H9 (cell line): ENCODE measurements at regions not wholly inside any gene's neighbourhood (a gene's known extent, or its start where the extent isn't known, plus 50 kb on each side); places are given as distances from the start of the nearest gene placed in this dataset.

Experiments
- DNase-seq: peaks from one replicate; pipeline ENCODE4 v3.0.0-alpha.2; 2017
- H2AFZ ChIP-seq: one replicate; pipeline ENCODE4 v1.6.1; 2013; ENCODE audit warnings: mild to moderate bottlenecking, low read length, control low read depth, moderate library complexity
- H2AK5ac ChIP-seq: 2 replicates; pipeline ENCODE4 v1.6.1; 2013; ENCODE audit warnings: low read length, control low read depth, mixed read lengths; ENCODE audit not compliant: insufficient read length
- H2BK120ac ChIP-seq: one replicate; pipeline ENCODE4 v1.6.1; 2013; ENCODE audit warnings: low read depth, mild to moderate bottlenecking, low read length, control low read depth, inconsistent platforms; ENCODE audit not compliant: poor library complexity, severe bottlenecking
- H2BK12ac ChIP-seq: 2 replicates; pipeline ENCODE4 v1.6.1; 2013; ENCODE audit warnings: low read length, control low read depth, mixed read lengths, low read depth; ENCODE audit not compliant: insufficient read length
- H2BK15ac ChIP-seq: 2 replicates; pipeline ENCODE4 v1.6.1; 2013; ENCODE audit warnings: low read depth, low read length, control low read depth
- H2BK20ac ChIP-seq: one replicate; pipeline ENCODE4 v1.6.1; 2013; ENCODE audit warnings: low read depth, mild to moderate bottlenecking, low read length, control low read depth, inconsistent platforms; ENCODE audit not compliant: poor library complexity, severe bottlenecking
- H2BK5ac ChIP-seq: 2 replicates; pipeline ENCODE4 v1.6.1; 2013; ENCODE audit warnings: low read length, control low read depth, mixed read lengths; ENCODE audit not compliant: insufficient read length
- H3K14ac ChIP-seq: 2 replicates; pipeline ENCODE4 v1.6.1; 2013; ENCODE audit warnings: low read length, control low read depth; ENCODE audit not compliant: insufficient read depth
- H3K18ac ChIP-seq: 2 replicates; pipeline ENCODE4 v1.6.1; 2013; ENCODE audit warnings: low read depth, mild to moderate bottlenecking, mixed read lengths, low read length, control low read depth; ENCODE audit not compliant: insufficient read length
- H3K23ac ChIP-seq: 2 replicates; pipeline ENCODE4 v1.6.1; 2013; ENCODE audit warnings: low read length, control low read depth, mixed read lengths, low read depth; ENCODE audit not compliant: insufficient read length
- H3K23me2 ChIP-seq: 2 replicates; pipeline ENCODE4 v1.6.1; 2013; ENCODE audit warnings: low read depth, mild to moderate bottlenecking, mixed read lengths, low read length, control low read depth; ENCODE audit not compliant: insufficient read length, poor library complexity, severe bottlenecking
- H3K27ac ChIP-seq: 2 replicates; pipeline ENCODE4 v1.5.1; 2013; ENCODE audit warnings: low read length, control low read depth, mixed read lengths, low read depth; ENCODE audit not compliant: insufficient read length
- H3K27me3 ChIP-seq: 2 replicates; pipeline ENCODE4 v1.6.1; 2013; ENCODE audit warnings: low read length, control low read depth, inconsistent platforms; ENCODE audit not compliant: insufficient read depth
- H3K4ac ChIP-seq: 2 replicates; pipeline ENCODE4 v1.6.1; 2013; ENCODE audit warnings: low read depth, mild to moderate bottlenecking, control low read depth, inconsistent platforms, low read length, moderate library complexity
- H3K4me1 ChIP-seq: 2 replicates; pipeline ENCODE4 v1.6.1; 2013; ENCODE audit warnings: low read length, control low read depth, inconsistent platforms; ENCODE audit not compliant: insufficient read depth
- H3K4me2 ChIP-seq: 2 replicates; pipeline ENCODE4 v1.6.1; 2013; ENCODE audit warnings: low read length, control low read depth, mixed read lengths; ENCODE audit not compliant: insufficient read length, insufficient read depth
- H3K56ac ChIP-seq: 2 replicates; pipeline ENCODE4 v1.6.1; 2013; ENCODE audit warnings: low read depth, mild to moderate bottlenecking, mixed read lengths, low read length, control low read depth; ENCODE audit not compliant: insufficient read length
- H3K79me1 ChIP-seq: 2 replicates; pipeline ENCODE4 v1.6.1; 2013; ENCODE audit warnings: low read depth, mild to moderate bottlenecking, moderate library complexity, low read length, control low read depth, inconsistent platforms; ENCODE audit not compliant: insufficient read depth, poor library complexity, severe bottlenecking
- H3K79me2 ChIP-seq: 2 replicates; pipeline ENCODE4 v1.6.1; 2013; ENCODE audit warnings: low read length, control low read depth, inconsistent platforms; ENCODE audit not compliant: insufficient read depth
- H3K9ac ChIP-seq: 2 replicates; pipeline ENCODE4 v1.6.1; 2013; ENCODE audit warnings: low read length, control low read depth, mixed read lengths; ENCODE audit not compliant: insufficient read length; ENCODE audit errors: extremely low read depth
- H3K9me3 ChIP-seq: one replicate; pipeline ENCODE4 v1.6.1; 2013; ENCODE audit warnings: low read depth, low read length, inconsistent platforms; ENCODE audit not compliant: control insufficient read depth
- H3T11ph ChIP-seq: one replicate; pipeline ENCODE4 v1.6.1; 2013; ENCODE audit warnings: mild to moderate bottlenecking, low read length, control low read depth, inconsistent platforms
- H4K20me1 ChIP-seq: one replicate; pipeline ENCODE4 v1.6.1; 2013; ENCODE audit not compliant: control insufficient read depth, insufficient read length, insufficient read depth
- H4K5ac ChIP-seq: 2 replicates; pipeline ENCODE4 v1.6.1; 2013; ENCODE audit warnings: low read depth, mild to moderate bottlenecking, mixed read lengths, low read length, control low read depth; ENCODE audit not compliant: insufficient read length
- H4K8ac ChIP-seq: replicated peaks from 2 replicates; pipeline ENCODE4 v1.6.1; 2013; ENCODE audit warnings: low read length, control low read depth, mixed read lengths, low read depth; ENCODE audit not compliant: insufficient read length
- H4K91ac ChIP-seq: 2 replicates; pipeline ENCODE4 v1.6.1; 2013; ENCODE audit warnings: low read depth, mild to moderate bottlenecking, moderate library complexity, mixed read lengths, low read length, control low read depth; ENCODE audit not compliant: insufficient read length
- H3K27ac Mint-ChIP-seq, 3 experiments: 2 replicates in 2 of 3; 3 replicates in 1 of 3; pipeline ENCODE4 v1.8.0; 2020 to 2021; ENCODE audit warnings: mixed read lengths in 3 of 3, mild to moderate bottlenecking in 1 of 3, moderate library complexity in 1 of 3
- H3K27me3 Mint-ChIP-seq: 2 replicates; pipeline ENCODE4 v1.8.0; 2021; ENCODE audit warnings: low read depth, mild to moderate bottlenecking, moderate library complexity, mixed read lengths
- H3K36me3 Mint-ChIP-seq, 3 experiments: 2 replicates in 2 of 3; 3 replicates in 1 of 3; pipeline ENCODE4 v1.8.0; 2020 to 2021; ENCODE audit warnings: low read depth in 3 of 3, mixed read lengths in 3 of 3; ENCODE audit not compliant: insufficient read depth in 1 of 3
- H3K4me1 Mint-ChIP-seq, 2 experiments: 2 replicates each; pipeline ENCODE4 v1.8.0; 2020; ENCODE audit warnings: mixed read lengths in 2 of 2
- H3K4me3 Mint-ChIP-seq, 2 experiments: 2 replicates in 1 of 2; 3 replicates in 1 of 2; pipeline ENCODE4 v1.8.0; 2020 to 2021; ENCODE audit warnings: mild to moderate bottlenecking in 2 of 2, mixed read lengths in 2 of 2, moderate library complexity in 1 of 2
- H3K9me3 Mint-ChIP-seq, 2 experiments: 2 replicates in 1 of 2; 3 replicates in 1 of 2; pipeline ENCODE4 v1.8.0; 2020; ENCODE audit warnings: mild to moderate bottlenecking in 2 of 2, mixed read lengths in 2 of 2, moderate library complexity in 1 of 2
- CTCF ChIP-seq: fragments of 200-600 bp; sonication (generic); conservative IDR thresholded peaks from 3 replicates; pipeline ENCODE4 v1.8.0; 2021; ENCODE audit warnings: antibody characterized with exemption, mild to moderate bottlenecking
- WGBS: extraction: QIAGEN DNeasy Blood & Tissue Kit; methylation state at CpG from one replicate; pipeline ENCODE4 v1.1.7; 2013; ENCODE audit warnings: missing lambda C conversion rate, low lambda C conversion rate, mixed read lengths; ENCODE audit not compliant: insufficient read length; ENCODE audit errors: extremely low coverage; 5-methylcytosine and 5-hydroxymethylcytosine counted together

DNA sequence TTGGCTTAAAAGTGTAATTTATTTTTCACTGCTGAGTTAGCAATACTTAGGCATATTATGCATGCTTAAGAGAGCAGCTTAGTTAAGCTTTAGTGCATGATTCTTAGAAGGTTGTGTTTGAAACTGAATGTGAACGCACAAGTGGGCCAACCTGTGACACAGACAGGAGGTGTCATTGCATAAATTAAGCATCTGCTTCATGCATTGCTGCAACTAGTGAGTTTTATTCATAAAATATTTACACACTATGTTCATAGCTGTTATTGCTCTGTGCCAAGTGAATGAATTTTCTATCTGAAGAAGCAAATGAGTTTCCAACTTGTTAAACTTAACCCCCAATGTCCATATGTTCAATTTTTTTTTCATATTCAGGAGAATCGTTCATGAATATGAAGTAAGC lies 806.4 kb downstream of the GALR1 start:
- Histone ChIP-seq H3K27ac (no peak overlapping the region), H2BK20ac (no peak overlapping the region), H2AK5ac (no peak overlapping the region), H3K18ac (no peak overlapping the region), H4K20me1 (no peaks in the 10 kb centered on the region), H4K5ac (no peak overlapping the region), H4K91ac (no peak overlapping the region), H3K14ac (no peak overlapping the region), H3K23me2 (no peaks in the 10 kb centered on the region), H3K56ac (no peak overlapping the region), H4K8ac (no peak overlapping the region), H2BK15ac (no peak overlapping the region), H2AFZ (no peak overlapping the region), H3K9me3 (no peaks in the 10 kb centered on the region), H2BK5ac (no peak overlapping the region), H2BK120ac (no peak overlapping the region), H2BK12ac (no peak overlapping the region), H3K4me1 (no peaks in the 10 kb centered on the region), H3K27me3 (no peaks in the 10 kb centered on the region), H3K9ac (no peak overlapping the region), H3K79me2 (no peaks in the 10 kb centered on the region), H3K79me1 (no peaks in the 10 kb centered on the region), H3K23ac (no peak overlapping the region), H3K4ac (no peak overlapping the region), H3T11ph (no peak overlapping the region), H3K4me2 (no peak overlapping the region)
- no peak overlapping the region for H3K27ac Mint-ChIP-seq
- WGBS = no CpG with 5 or more reads among the region's 2 CpGs
- TF ChIP-seq CTCF = no peak
- H3K36me3 Mint-ChIP-seq = peaks cover 0 to 2% (median 0%) of the 10 kb centered on the region in 3 experiments; a peak in 2 of 7 replicates
- DNase-seq = no peak
- H3K4me1 Mint-ChIP-seq = peaks cover 4% of the 10 kb centered on the region in 2 experiments; a peak in 3 of 4 replicates
- H3K27me3 Mint-ChIP-seq = peaks cover 2% of the 10 kb centered on the region; the same call in 1 of the 2 replicates
- no peak overlapping the region for H3K4me3 Mint-ChIP-seq
- peaks cover 4 to 6% of the 10 kb centered on the region in 2 experiments; a peak in 4 of 5 replicates for H3K9me3 Mint-ChIP-seq
